OCI-LY7 (cell line): ENCODE measurements at regions not wholly inside any gene's neighbourhood (a gene's known extent, or its start where the extent isn't known, plus 50 kb on each side); places are given as distances from the start of the nearest gene placed in this dataset.

Experiments used
- CTCF ChIP-seq: fragments of 200-600 bp; sonication (generic); conservative IDR thresholded peaks from 2 replicates; pipeline ENCODE4 v1.5.1; 2014; ENCODE audit warnings: mild to moderate bottlenecking, antibody characterized with exemption, low read length, moderate library complexity, mixed read lengths
- EZH2phosphoT487 ChIP-seq: fragments of 200-600 bp; sonication (generic); IDR thresholded peaks from 2 replicates; pipeline ENCODE4 v1.6.1; 2018; ENCODE audit warnings: low read depth, borderline replicate concordance, mild to moderate bottlenecking, mixed run types, antibody characterized with exemption, low read length, moderate library complexity, mixed read lengths

GRCh38 chr19:30161770-30162169 is 210.4 kb upstream of the ZNF536 start:
- TF ChIP-seq CTCF (no peak), EZH2phosphoT487 (no peak)
